GM23338 (cell line): ENCODE measurements at regions not wholly inside any gene's neighbourhood (a gene's known extent, or its start where the extent isn't known, plus 50 kb on each side); places are given as distances from the start of the nearest gene placed in this dataset.

Experiments used
- ATAC-seq: fragments of 200-7000 bp; cut with Tn5 transposase; 3 replicates; pipeline ENCODE4 v1.9.1; 2020
- DNase-seq: peaks from one replicate; pipeline ENCODE4 v3.0.0-alpha.2; 2015; ENCODE audit warnings: low spot score
- H2AFZ ChIP-seq: fragments of 200-600 bp; sonication (generic); 2 replicates; pipeline ENCODE4 v1.8.0; 2016; ENCODE audit warnings: antibody characterized with exemption, mild to moderate bottlenecking, moderate library complexity
- H3F3A ChIP-seq: fragments of 200-600 bp; sonication (generic); replicated peaks from 2 replicates; pipeline ENCODE4 v1.8.0; 2017; ENCODE audit warnings: antibody characterized with exemption, mixed run types, low read depth
- H3K27ac ChIP-seq: fragments of 200-600 bp; sonication (generic); 2 replicates; pipeline ENCODE4 v1.6.1; 2016; ENCODE audit warnings: low read depth
- H3K27me3 ChIP-seq: fragments of 200-600 bp; sonication (generic); 2 replicates; pipeline ENCODE4 v1.8.0; 2016; ENCODE audit warnings: mild to moderate bottlenecking, mixed run types, moderate library complexity; ENCODE audit not compliant: insufficient read depth
- H3K36me3 ChIP-seq: fragments of 200-600 bp; sonication (generic); 2 replicates; pipeline ENCODE4 v1.8.0; 2016; ENCODE audit warnings: mild to moderate bottlenecking; ENCODE audit not compliant: insufficient read depth
- H3K4me1 ChIP-seq: fragments of 200-600 bp; sonication (generic); 2 replicates; pipeline ENCODE4 v1.8.0; 2016; ENCODE audit warnings: mild to moderate bottlenecking, moderate library complexity; ENCODE audit not compliant: insufficient read depth
- H3K4me2 ChIP-seq: fragments of 200-600 bp; sonication (generic); 2 replicates; pipeline ENCODE4 v1.7.1; 2017; ENCODE audit warnings: mixed run types
- H3K4me3 ChIP-seq: fragments of 200-600 bp; sonication (generic); 2 replicates; pipeline ENCODE4 v1.6.1; 2016; ENCODE audit warnings: mixed run types
- H3K79me2 ChIP-seq: fragments of 200-600 bp; sonication (generic); replicated peaks from 2 replicates; pipeline ENCODE4 v1.8.0; 2017; ENCODE audit warnings: mild to moderate bottlenecking; ENCODE audit not compliant: insufficient read depth
- H3K9me2 ChIP-seq: fragments of 200-600 bp; sonication (generic); 2 replicates; pipeline ENCODE4 v1.8.0; 2017; ENCODE audit not compliant: insufficient read depth
- H4K20me1 ChIP-seq: fragments of 200-600 bp; sonication (generic); replicated peaks from 2 replicates; pipeline ENCODE4 v1.8.0; 2017; ENCODE audit warnings: mild to moderate bottlenecking; ENCODE audit not compliant: insufficient read depth
- H3K27ac Mint-ChIP-seq: 2 replicates; pipeline ENCODE4 v1.8.0; 2020; ENCODE audit warnings: inconsistent platforms, mild to moderate bottlenecking, moderate library complexity, mixed read lengths
- H3K27me3 Mint-ChIP-seq: 3 replicates; pipeline ENCODE4 v1.8.0; 2022; ENCODE audit warnings: low read depth, mild to moderate bottlenecking, moderate library complexity, mixed read lengths, inconsistent platforms; ENCODE audit not compliant: insufficient read depth, poor library complexity
- H3K36me3 Mint-ChIP-seq: 3 replicates; pipeline ENCODE4 v1.8.0; 2021; ENCODE audit warnings: low read depth, mild to moderate bottlenecking, inconsistent platforms, moderate library complexity, mixed read lengths
- H3K4me1 Mint-ChIP-seq: 3 replicates; pipeline ENCODE4 v1.8.0; 2020; ENCODE audit warnings: mild to moderate bottlenecking, inconsistent platforms, mixed read lengths
- H3K4me3 Mint-ChIP-seq: 3 replicates; pipeline ENCODE4 v1.8.0; 2021; ENCODE audit warnings: moderate library complexity, mild to moderate bottlenecking, inconsistent platforms, mixed read lengths
- H3K9me3 Mint-ChIP-seq: 3 replicates; pipeline ENCODE4 v1.8.0; 2020; ENCODE audit warnings: moderate library complexity, mild to moderate bottlenecking, inconsistent platforms, mixed read lengths
- CREB1 ChIP-seq: fragments of 250-450 bp; sonication (Bioruptor Pico); IDR thresholded peaks from 2 replicates; pipeline ENCODE4 v1.5.0; 2020; ENCODE audit warnings: low read depth, mild to moderate bottlenecking, moderate library complexity
- CTCF ChIP-seq, 2 experiments: fragments of 200-600 bp in 1 of 2; sonication (generic) in 1 of 2; conservative IDR thresholded peaks; 2 replicates each; pipeline versions ENCODE4 v1.5.1 to v1.6.1; 2016 to 2017; ENCODE audit warnings: antibody characterized with exemption in 2 of 2, low read depth in 2 of 2, mild to moderate bottlenecking in 2 of 2, moderate library complexity in 1 of 2
- ETS1 ChIP-seq: IDR thresholded peaks from 2 replicates; pipeline ENCODE4 v1.6.1; 2016; ENCODE audit warnings: antibody characterized with exemption
- EZH2 ChIP-seq: fragments of 200-600 bp; sonication (generic); IDR thresholded peaks from one replicate; pipeline ENCODE4 v1.8.0; 2017; ENCODE audit warnings: antibody characterized with exemption, mild to moderate bottlenecking, low read depth; ENCODE audit not compliant: unreplicated experiment
- EZH2phosphoT487 ChIP-seq: fragments of 200-600 bp; sonication (generic); IDR thresholded peaks from one replicate; pipeline ENCODE4 v1.8.1; 2018; ENCODE audit warnings: antibody characterized with exemption; ENCODE audit not compliant: unreplicated experiment
- JUNB ChIP-seq: IDR thresholded peaks from one replicate; pipeline ENCODE4 v1.6.1; 2016; ENCODE audit warnings: antibody characterized with exemption; ENCODE audit not compliant: unreplicated experiment
- NANOG ChIP-seq: IDR thresholded peaks from 2 replicates; pipeline ENCODE4 v1.6.1; 2016; ENCODE audit warnings: antibody characterized with exemption, borderline replicate concordance
- POLR2AphosphoS5 ChIP-seq: IDR thresholded peaks from 2 replicates; pipeline ENCODE4 v1.6.1; 2016; ENCODE audit warnings: antibody characterized with exemption, low read depth
- REST ChIP-seq: IDR thresholded peaks from one replicate; pipeline ENCODE4 v1.6.1; 2018; ENCODE audit warnings: antibody characterized with exemption; ENCODE audit not compliant: unreplicated experiment
- STAT1 ChIP-seq: IDR thresholded peaks from one replicate; pipeline ENCODE4 v1.6.1; 2016; ENCODE audit warnings: antibody characterized with exemption; ENCODE audit not compliant: unreplicated experiment
- ZNF331 ChIP-seq: fragments of 250-450 bp; sonication (Bioruptor Pico); IDR thresholded peaks from 2 replicates; pipeline ENCODE4 v1.5.0; 2020; ENCODE audit warnings: low read depth, mild to moderate bottlenecking, moderate library complexity
- ZNF462 ChIP-seq: fragments of 250-450 bp; sonication (Bioruptor Pico); IDR thresholded peaks from 2 replicates; pipeline ENCODE4 v1.5.0; 2020; ENCODE audit warnings: mild to moderate bottlenecking, moderate library complexity

- H3K27ac ChIP-seq: no peak overlapping the region
- no peak overlapping the region for H3K4me2 ChIP-seq
- H3K4me1 Mint-ChIP-seq: peaks cover 9% of the 10 kb centered on the region
- DNase-seq (no peak), ATAC-seq (no peak)
- peaks cover 6% of the 10 kb centered on the region; the same call in 1 of the 2 replicates for H3K4me1 ChIP-seq
- H3K27ac Mint-ChIP-seq: no peak overlapping the region
- H3F3A ChIP-seq: no peaks in the 10 kb centered on the region
- H4K20me1 ChIP-seq: no peaks in the 10 kb centered on the region
- no peak overlapping the region for H3K4me3 ChIP-seq
- H3K27me3 ChIP-seq: no peaks in the 10 kb centered on the region
- no peaks in the 10 kb centered on the region for H3K36me3 ChIP-seq
- peaks cover 34% of the 10 kb centered on the region for H3K9me3 Mint-ChIP-seq
- no peaks in the 10 kb centered on the region for H3K79me2 ChIP-seq
- no peak for TF ChIP-seq CREB1 (CRISPR knock-in tag)
- no peak for TF ChIP-seq ZNF331 (CRISPR knock-in tag)
- TF ChIP-seq EZH2phosphoT487: no peak
- TF ChIP-seq JUNB: no peak
- TF ChIP-seq ETS1: no peak
- no peak for TF ChIP-seq POLR2AphosphoS5
- no peak for TF ChIP-seq ZNF462
- TF ChIP-seq NANOG: no peak
- TF ChIP-seq REST: no peak
- no peak for TF ChIP-seq EZH2
- TF ChIP-seq CTCF (conservative IDR thresholded peaks at IDR 0.05; ENCODE audit: low read depth in 2 of 2): no peak
- TF ChIP-seq STAT1: no peak
- no peak overlapping the region for H2AFZ ChIP-seq
- no peaks in the 10 kb centered on the region for H3K27me3 Mint-ChIP-seq
- H3K4me3 Mint-ChIP-seq: no peak overlapping the region
- 0 out of 2 replicates have a peak, but pooled peaks cover 13% of the 10 kb centered on the region for H3K9me2 ChIP-seq
- H3K36me3 Mint-ChIP-seq: no peaks in the 10 kb centered on the region; the same call in 2 of the 3 replicates
Measured at GRCh38 chr2:6574121-6574520, 291.6 kb downstream of the CMPK2 start.
